Subcutaneous abdominal adipose tissue (tissue), 5 donors: ENCODE measurements at regions not wholly inside any gene's neighbourhood (a gene's known extent, or its start where the extent isn't known, plus 50 kb on each side); places are given as distances from the start of the nearest gene placed in this dataset.
"Not testable (repeated sequence)": the region's sequence is repeated elsewhere in the genome, so short reads cannot be mapped to it uniquely, and the experiment has no call there.

Experiments
- H3K27ac ChIP-seq: one replicate; pipeline ENCODE4 v1.7.0; 2013; ENCODE audit warnings: low read depth, mild to moderate bottlenecking, inconsistent platforms, low read length, moderate library complexity
- H3K27me3 ChIP-seq, 5 donors: one replicate each; pipeline ENCODE4 v1.7.0; 2013; ENCODE audit warnings: low read length in 5 of 5, inconsistent platforms in 1 of 5; ENCODE audit not compliant: control insufficient read depth in 5 of 5, insufficient read depth in 4 of 5
- H3K36me3 ChIP-seq, 5 donors: one replicate each; pipeline ENCODE4 v1.7.0; 2013; ENCODE audit warnings: low read length in 5 of 5; ENCODE audit not compliant: control insufficient read depth in 5 of 5, insufficient read depth in 5 of 5
- H3K4me1 ChIP-seq, 5 donors: one replicate each; pipeline ENCODE4 v1.7.0; 2013; ENCODE audit warnings: low read length in 5 of 5, mild to moderate bottlenecking in 3 of 5, moderate library complexity in 1 of 5; ENCODE audit not compliant: control insufficient read depth in 5 of 5, insufficient read depth in 5 of 5
- H3K4me3 ChIP-seq, 5 donors: one replicate each; pipeline ENCODE4 v1.7.0; 2013; ENCODE audit warnings: low read length in 5 of 5, low read depth in 1 of 5
- H3K9ac ChIP-seq, 5 donors: one replicate each; pipeline ENCODE4 v1.7.0; 2013; ENCODE audit warnings: low read length in 5 of 5, mild to moderate bottlenecking in 4 of 5, moderate library complexity in 3 of 5
- H3K9me3 ChIP-seq, 5 donors: one replicate each; pipeline ENCODE4 v1.7.0; 2013; ENCODE audit warnings: low read length in 5 of 5; ENCODE audit not compliant: control insufficient read depth in 5 of 5
- donor health status: healthy.
- donor health status: healthy.
- donor health status: healthy.
- donor health status: healthy.
- donor health status: healthy.

DNA sequence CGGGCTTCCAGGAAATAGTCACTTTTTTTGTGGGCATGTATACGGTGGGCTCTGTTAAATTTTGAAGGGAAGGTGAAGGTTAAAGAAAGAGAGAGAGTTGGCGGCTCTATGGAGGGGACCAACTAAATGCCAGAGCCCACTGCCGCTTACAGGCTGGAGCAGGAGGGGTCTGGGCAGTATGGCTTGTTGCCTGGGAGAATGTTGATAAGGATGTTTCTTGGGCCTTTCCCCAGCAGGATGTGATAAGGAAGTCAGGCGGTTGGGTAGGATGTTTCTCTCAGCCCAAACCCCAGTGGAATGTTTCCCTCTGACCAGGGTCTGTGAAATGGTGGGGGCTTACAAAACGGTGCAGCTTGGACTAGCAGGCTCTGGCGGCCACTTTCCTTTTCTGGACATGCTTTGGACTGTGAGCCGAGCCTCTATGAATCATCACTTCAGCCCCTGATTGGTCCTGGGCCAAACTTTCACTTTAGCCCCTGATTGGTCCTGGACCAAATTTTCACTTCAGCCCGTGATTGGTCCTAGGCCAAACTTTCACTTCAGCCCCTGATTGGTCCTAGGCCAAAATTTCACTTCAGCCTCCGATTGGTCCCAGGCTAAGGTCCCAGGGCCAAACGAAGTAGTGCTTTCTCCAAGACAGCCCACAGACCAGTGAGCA lies 630.7 kb downstream of the KCNJ18 start:
- H3K27ac ChIP-seq, H3K36me3 ChIP-seq, H3K9ac ChIP-seq, H3K4me3 ChIP-seq, H3K27me3 ChIP-seq, H3K9me3 ChIP-seq, H3K4me1 ChIP-seq: not testable (repeated sequence)

DNA sequence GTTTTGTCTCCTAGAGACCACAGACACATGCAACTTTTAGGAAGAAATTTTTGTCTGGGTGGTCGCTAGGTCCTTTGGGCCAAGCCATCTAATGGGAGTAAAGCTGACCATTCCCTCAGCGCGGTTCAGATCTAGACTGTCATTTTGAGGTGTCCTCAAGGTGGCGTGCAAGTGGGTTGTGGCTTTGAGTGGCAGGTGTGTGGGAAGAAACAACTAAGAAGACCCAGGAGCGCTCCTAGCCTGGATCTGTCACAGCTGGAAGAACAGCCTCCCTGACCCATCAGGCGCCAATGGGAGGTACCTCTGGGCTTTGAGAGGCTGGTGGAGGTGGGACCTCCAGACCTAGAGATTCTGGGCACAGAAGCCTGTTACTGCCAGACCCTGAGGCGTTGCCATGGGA lies 645.1 kb downstream of the KCNJ18 start:
- H3K4me1 ChIP-seq = no peaks in the 10 kb centered on the region
- H3K27me3 ChIP-seq = no peaks in the 10 kb centered on the region
- no peak overlapping the region for H3K4me3 ChIP-seq
- H3K36me3 ChIP-seq = no peaks in the 10 kb centered on the region
- peaks cover 0 to 5% (median 3%) of the 10 kb centered on the region in 5 donors for H3K9me3 ChIP-seq
- no peak overlapping the region for H3K27ac ChIP-seq
- no peak overlapping the region for H3K9ac ChIP-seq

DNA sequence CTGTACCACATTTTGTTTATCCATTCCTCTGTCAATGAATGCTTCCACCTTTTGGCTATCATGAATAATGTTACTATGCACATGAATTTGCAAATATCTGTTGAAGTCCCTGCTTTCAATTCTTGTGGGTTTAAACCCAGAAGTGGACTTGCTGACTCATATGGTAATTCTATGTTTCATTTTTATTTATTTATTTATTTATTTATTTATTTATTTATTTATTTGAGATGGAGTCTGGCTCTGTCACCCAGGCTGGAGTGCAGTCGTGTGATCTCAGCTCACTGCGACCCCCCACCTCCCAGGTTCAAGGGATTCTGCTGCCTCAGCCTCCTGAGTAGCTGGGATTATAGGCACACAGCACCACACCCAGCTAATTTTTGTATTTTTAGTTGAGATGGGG lies 664.3 kb downstream of the KCNJ18 start:
- H3K4me3 ChIP-seq = not testable (repeated sequence)

DNA sequence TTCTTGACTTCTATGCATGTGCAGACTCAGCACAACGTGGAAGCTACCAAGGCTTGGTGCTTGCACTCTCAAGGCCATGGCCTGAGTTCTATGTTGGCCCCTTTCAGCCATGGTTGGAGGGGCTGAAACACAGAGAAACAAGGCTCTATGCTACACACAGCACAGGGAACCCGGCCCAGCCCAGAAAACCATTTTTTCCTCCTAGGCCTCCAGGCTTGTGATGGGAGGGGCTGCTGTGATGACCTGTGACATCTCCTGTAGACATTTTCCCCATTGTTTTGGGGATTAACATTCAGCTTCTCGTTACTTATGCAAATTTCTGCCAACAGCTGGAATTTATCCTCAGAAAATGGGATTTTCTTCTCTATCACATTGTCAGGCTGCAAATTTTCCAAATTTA lies 678.7 kb downstream of the KCNJ18 start:
- H3K27ac ChIP-seq, H3K4me3 ChIP-seq, H3K4me1 ChIP-seq, H3K27me3 ChIP-seq, H3K9ac ChIP-seq, H3K36me3 ChIP-seq: not testable (repeated sequence)
- H3K9me3 ChIP-seq = peaks cover 0 to 21% (median 0%) of the 10 kb centered on the region in 5 donors

More for the DNA sequence above, 664.3 kb downstream of the KCNJ18 start:
- not testable (repeated sequence) for H3K27ac ChIP-seq, H3K9me3 ChIP-seq, H3K4me1 ChIP-seq, H3K36me3 ChIP-seq, H3K27me3 ChIP-seq, H3K9ac ChIP-seq

DNA sequence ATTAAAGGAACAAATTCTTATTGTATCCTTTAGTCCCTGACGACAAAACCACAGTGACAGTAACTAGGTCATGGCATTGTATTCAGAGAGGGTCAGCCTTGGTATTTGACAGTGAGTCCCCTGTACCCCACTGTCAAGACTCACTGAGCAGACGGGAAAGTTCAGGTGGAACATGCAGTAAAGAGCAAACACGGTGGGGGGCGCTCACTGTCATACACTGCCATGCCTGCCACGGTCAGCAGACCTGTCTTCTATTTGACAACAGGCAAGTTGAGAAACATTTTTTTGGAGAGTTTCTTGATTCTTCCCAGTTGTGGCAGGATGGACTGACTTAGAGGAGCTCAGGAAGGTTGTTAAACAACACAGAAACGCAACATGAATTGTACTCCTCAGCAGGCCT lies 681.6 kb downstream of the KCNJ18 start:
- Histone ChIP-seq H3K27ac (no peak overlapping the region), H3K27me3 (no peaks in the 10 kb centered on the region)

DNA sequence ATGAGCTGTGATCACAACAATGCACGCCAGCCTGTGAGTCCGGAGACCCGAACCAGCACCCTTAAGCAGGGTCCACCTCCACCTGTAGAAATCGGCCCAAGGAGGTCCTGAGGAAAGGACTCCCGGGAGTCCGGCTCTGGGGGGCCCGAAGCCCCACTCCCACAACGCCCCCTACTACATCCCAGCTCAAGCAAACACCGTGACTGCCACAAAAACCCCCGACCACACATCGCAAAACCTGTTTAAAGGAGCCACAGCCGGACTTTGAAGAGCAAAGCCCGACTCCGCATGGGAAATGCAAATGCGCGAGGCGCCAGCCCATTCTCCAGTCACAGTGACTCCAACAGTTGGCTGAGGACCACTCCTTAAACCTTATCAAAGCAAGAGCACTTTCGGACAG lies 682.4 kb downstream of the KCNJ18 start:
- no peaks in the 10 kb centered on the region for H3K27me3 ChIP-seq
- no peak overlapping the region for H3K27ac ChIP-seq
- no peak overlapping the region for H3K9ac ChIP-seq
- H3K4me1 ChIP-seq = no peaks in the 10 kb centered on the region
- H3K4me3 ChIP-seq = no peak overlapping the region
- H3K9me3 ChIP-seq = peaks cover 0 to 21% (median 0%) of the 10 kb centered on the region in 5 donors
- no peaks in the 10 kb centered on the region for H3K36me3 ChIP-seq

More for the DNA sequence above, 681.6 kb downstream of the KCNJ18 start:
- no peaks in the 10 kb centered on the region for H3K4me1 ChIP-seq
- no peaks in the 10 kb centered on the region for H3K36me3 ChIP-seq
- H3K9ac ChIP-seq = no peak overlapping the region
- no peak overlapping the region for H3K4me3 ChIP-seq
- peaks cover 0 to 21% (median 0%) of the 10 kb centered on the region in 5 donors for H3K9me3 ChIP-seq

DNA sequence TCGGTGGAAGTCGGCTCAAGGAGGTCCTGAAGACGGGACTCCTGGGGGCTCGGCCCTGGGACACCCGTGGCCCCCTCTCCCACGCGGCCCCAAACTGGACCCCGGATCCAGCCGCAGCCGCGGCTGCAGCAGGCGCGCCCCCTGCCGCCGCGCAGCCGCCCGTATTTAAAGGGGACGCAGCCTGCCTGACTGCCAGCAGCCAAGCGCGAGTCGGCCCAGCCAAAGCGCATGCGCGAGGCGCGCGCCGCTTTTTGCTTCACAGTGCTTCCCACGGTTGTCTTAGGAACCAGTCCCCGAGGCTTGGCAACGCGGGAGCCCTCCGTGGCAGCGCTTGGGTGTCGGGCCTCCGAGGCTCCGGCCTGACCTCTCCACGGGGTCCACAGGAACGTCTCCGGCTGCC lies 684.4 kb downstream of the KCNJ18 start:
- H3K36me3 ChIP-seq, H3K4me1 ChIP-seq, H3K4me3 ChIP-seq, H3K27ac ChIP-seq, H3K27me3 ChIP-seq, H3K9ac ChIP-seq: not testable (repeated sequence)
- peaks cover 0 to 11% (median 0%) of the 10 kb centered on the region in 5 donors for H3K9me3 ChIP-seq

DNA sequence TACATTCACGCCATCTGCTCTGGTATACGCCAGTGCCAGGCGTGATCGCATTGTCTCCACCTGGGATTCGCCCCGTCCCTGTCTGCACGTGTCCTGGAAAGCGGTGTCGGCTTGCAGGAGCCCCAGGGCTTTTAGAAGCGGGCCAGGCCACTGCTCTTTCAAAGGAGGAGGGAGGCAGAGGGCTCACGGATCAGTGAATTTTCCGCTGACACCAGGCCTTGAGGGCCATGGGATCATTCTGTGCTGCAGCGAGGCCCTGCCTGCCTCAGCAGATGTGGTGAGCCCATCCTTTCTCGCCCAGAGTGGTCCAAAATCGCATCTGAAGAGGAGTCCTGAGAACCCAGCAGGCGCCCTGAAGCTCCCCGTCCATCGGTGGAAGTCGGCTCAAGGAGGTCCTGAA lies 686.4 kb downstream of the KCNJ18 start:
- not testable (repeated sequence) for H3K36me3 ChIP-seq, H3K9ac ChIP-seq, H3K4me3 ChIP-seq, H3K27ac ChIP-seq, H3K4me1 ChIP-seq, H3K27me3 ChIP-seq
- H3K9me3 ChIP-seq = peaks cover 0 to 11% (median 0%) of the 10 kb centered on the region in 5 donors

DNA sequence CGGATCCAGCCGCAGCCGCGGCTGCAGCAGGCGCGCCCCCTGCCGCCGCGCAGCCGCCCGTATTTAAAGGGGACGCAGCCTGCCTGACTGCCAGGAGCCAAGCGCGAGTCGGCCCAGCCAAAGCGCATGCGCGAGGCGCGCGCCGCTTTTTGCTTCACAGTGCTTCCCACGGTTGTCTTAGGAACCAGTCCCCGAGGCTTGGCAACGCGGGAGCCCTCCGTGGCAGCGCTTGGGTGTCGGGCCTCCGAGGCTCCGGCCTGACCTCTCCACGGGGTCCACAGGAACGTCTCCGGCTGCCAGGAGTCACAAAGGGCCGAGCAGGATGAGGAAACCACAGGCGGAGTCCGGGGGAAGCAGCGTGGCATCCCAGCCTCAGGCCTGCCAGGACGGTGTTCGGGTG lies 689.3 kb downstream of the KCNJ18 start:
- H3K36me3 ChIP-seq, H3K9me3 ChIP-seq, H3K27ac ChIP-seq, H3K4me3 ChIP-seq, H3K9ac ChIP-seq, H3K27me3 ChIP-seq, H3K4me1 ChIP-seq: not testable (repeated sequence)

DNA sequence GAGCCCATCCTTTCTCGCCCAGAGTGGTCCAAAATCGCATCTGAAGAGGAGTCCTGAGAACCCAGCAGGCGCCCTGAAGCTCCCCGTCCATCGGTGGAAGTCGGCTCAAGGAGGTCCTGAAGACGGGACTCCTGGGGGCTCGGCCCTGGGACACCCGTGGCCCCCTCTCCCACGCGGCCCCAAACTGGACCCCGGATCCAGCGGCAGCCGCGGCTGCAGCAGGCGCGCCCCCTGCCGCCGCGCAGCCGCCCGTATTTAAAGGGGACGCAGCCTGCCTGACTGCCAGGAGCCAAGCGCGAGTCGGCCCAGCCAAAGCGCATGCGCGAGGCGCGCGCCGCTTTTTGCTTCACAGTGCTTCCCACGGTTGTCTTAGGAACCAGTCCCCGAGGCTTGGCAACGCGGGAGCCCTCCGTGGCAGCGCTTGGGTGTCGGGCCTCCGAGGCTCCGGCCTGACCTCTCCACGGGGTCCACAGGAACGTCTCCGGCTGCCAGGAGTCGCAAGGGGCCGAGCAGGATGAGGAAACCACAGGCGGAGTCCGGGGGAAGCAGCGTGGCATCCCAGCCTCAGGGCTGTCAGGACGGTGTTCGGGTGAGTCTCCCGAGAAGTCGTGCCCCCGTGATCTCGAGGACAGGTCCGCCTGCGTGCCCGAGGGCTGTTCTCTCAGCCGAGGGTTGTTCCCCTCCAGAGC lies 691.6 kb downstream of the KCNJ18 start:
- not testable (repeated sequence) for H3K4me1 ChIP-seq, H3K27me3 ChIP-seq, H3K27ac ChIP-seq, H3K36me3 ChIP-seq, H3K9me3 ChIP-seq, H3K9ac ChIP-seq, H3K4me3 ChIP-seq
